Neuronal stem cell (in vitro differentiated cells): ENCODE measurements at regions not wholly inside any gene's neighbourhood (a gene's known extent, or its start where the extent isn't known, plus 50 kb on each side); places are given as distances from the start of the nearest gene placed in this dataset.

Experiments
- DNase-seq: peaks from one replicate; pipeline ENCODE4 v3.0.0-alpha.2; 2013; ENCODE audit warnings: low spot score
- H2AFZ ChIP-seq: one replicate; pipeline ENCODE4 v1.6.1; 2013; ENCODE audit warnings: mild to moderate bottlenecking, low read length, inconsistent platforms
- H2AK5ac ChIP-seq: 2 replicates; pipeline ENCODE4 v1.6.1; 2013; ENCODE audit warnings: low read depth, mild to moderate bottlenecking, inconsistent platforms, low read length, moderate library complexity, mixed read lengths
- H2BK120ac ChIP-seq: 2 replicates; pipeline ENCODE4 v1.6.1; 2013; ENCODE audit warnings: low read depth, mild to moderate bottlenecking, inconsistent platforms, low read length, moderate library complexity, mixed read lengths
- H2BK12ac ChIP-seq: one replicate; pipeline ENCODE4 v1.6.1; 2013; ENCODE audit warnings: low read length, inconsistent platforms
- H2BK15ac ChIP-seq: 2 replicates; pipeline ENCODE4 v1.6.1; 2013; ENCODE audit warnings: mild to moderate bottlenecking, low read length, inconsistent platforms, mixed read lengths
- H2BK5ac ChIP-seq: one replicate; pipeline ENCODE4 v1.6.1; 2013; ENCODE audit warnings: inconsistent platforms, mild to moderate bottlenecking, low read length, moderate library complexity
- H3K14ac ChIP-seq: one replicate; pipeline ENCODE4 v1.6.1; 2013; ENCODE audit warnings: low read length, inconsistent platforms
- H3K18ac ChIP-seq: 2 replicates; pipeline ENCODE4 v1.6.1; 2013; ENCODE audit warnings: low read length, inconsistent platforms
- H3K23ac ChIP-seq: 2 replicates; pipeline ENCODE4 v1.6.1; 2013; ENCODE audit warnings: low read depth, mild to moderate bottlenecking, mixed read lengths, low read length, inconsistent platforms; ENCODE audit not compliant: poor library complexity
- H3K27ac ChIP-seq: replicated peaks from 3 replicates; pipeline ENCODE4 v1.5.1; 2013; ENCODE audit warnings: low read length, inconsistent platforms
- H3K27me3 ChIP-seq, 3 experiments: 2 replicates each; pipeline ENCODE4 v1.6.1; 2013; ENCODE audit warnings: low read length in 3 of 3, mild to moderate bottlenecking in 2 of 3, inconsistent platforms in 1 of 3, low read depth in 1 of 3, mixed read lengths in 1 of 3, moderate library complexity in 1 of 3; ENCODE audit not compliant: control insufficient read depth in 3 of 3, insufficient read depth in 3 of 3
- H3K36me3 ChIP-seq, 2 donors: replicated peaks in 1 of 2; 2 replicates each; pipeline ENCODE4 v1.6.1; 2013; ENCODE audit warnings: low read length in 2 of 2; ENCODE audit not compliant: control insufficient read depth in 2 of 2, insufficient read depth in 2 of 2
- H3K4ac ChIP-seq: 2 replicates; pipeline ENCODE4 v1.6.1; 2013; ENCODE audit warnings: inconsistent platforms, mild to moderate bottlenecking, low read length, moderate library complexity
- H3K4me1 ChIP-seq, 2 donors: 1 replicate in 1 of 2; 2 replicates in 1 of 2; pipeline ENCODE4 v1.6.1; 2013; ENCODE audit warnings: low read length in 2 of 2, low read depth in 1 of 2; ENCODE audit not compliant: control insufficient read depth in 2 of 2, insufficient read depth in 1 of 2
- H3K4me2 ChIP-seq: one replicate; pipeline ENCODE4 v1.6.1; 2013; ENCODE audit warnings: mild to moderate bottlenecking, low read length, inconsistent platforms; ENCODE audit not compliant: insufficient read depth, poor library complexity, severe bottlenecking
- H3K4me3 ChIP-seq, 2 donors: 2 replicates each; pipeline ENCODE4 v1.5.1; 2013; ENCODE audit warnings: low read length in 2 of 2, mild to moderate bottlenecking in 2 of 2, inconsistent platforms in 1 of 2, moderate library complexity in 1 of 2
- H3K79me1 ChIP-seq: one replicate; pipeline ENCODE4 v1.6.1; 2013; ENCODE audit warnings: low read depth, mild to moderate bottlenecking, inconsistent platforms, low read length, moderate library complexity
- H3K9ac ChIP-seq: one replicate; pipeline ENCODE4 v1.6.1; 2013; ENCODE audit warnings: mild to moderate bottlenecking, low read depth, low read length, inconsistent platforms; ENCODE audit not compliant: poor library complexity
- H3K9me3 ChIP-seq, 2 donors: replicated peaks in 1 of 2; 2 replicates each; pipeline versions ENCODE3 to v1.6.1; 2013; ENCODE audit warnings: low read length in 2 of 2, mild to moderate bottlenecking in 2 of 2, inconsistent platforms in 1 of 2, low read depth in 1 of 2, mixed read lengths in 1 of 2, moderate library complexity in 1 of 2; ENCODE audit not compliant: control insufficient read depth in 2 of 2, insufficient read depth in 1 of 2
- H4K8ac ChIP-seq: one replicate; pipeline ENCODE4 v1.6.1; 2013; ENCODE audit warnings: low read depth, mild to moderate bottlenecking, inconsistent platforms, low read length, moderate library complexity
- H4K91ac ChIP-seq: one replicate; pipeline ENCODE4 v1.6.1; 2013; ENCODE audit warnings: low read length, low read depth, mild to moderate bottlenecking, inconsistent platforms; ENCODE audit not compliant: poor library complexity
- WGBS, 2 donors: extraction: QIAGEN DNeasy Blood & Tissue Kit; methylation state at CpG; one replicate each; pipeline ENCODE4 v1.1.7; 2013; ENCODE audit warnings: missing lambda C conversion rate in 2 of 2, mixed read lengths in 1 of 2; ENCODE audit not compliant: insufficient read length in 2 of 2, insufficient replicate concordance in 1 of 2; ENCODE audit errors: extremely low coverage in 2 of 2; 5-methylcytosine and 5-hydroxymethylcytosine counted together

- Histone ChIP-seq H3K14ac (no peak overlapping the region), H3K36me3 (no peaks in the 10 kb centered on the region), H2BK120ac (no peak overlapping the region), H3K9ac (no peak overlapping the region), H2BK15ac (no peak overlapping the region), H3K4me3 (no peak overlapping the region), H3K18ac (no peak overlapping the region), H3K27me3 (no peaks in the 10 kb centered on the region), H3K79me1 (no peaks in the 10 kb centered on the region), H4K8ac (no peak overlapping the region), H2AK5ac (no peak overlapping the region), H4K91ac (no peak overlapping the region), H2AFZ (no peak overlapping the region), H3K4me1 (peaks cover 1 to 5% of the 10 kb centered on the region in 2 donors), H2BK12ac (no peak overlapping the region), H3K23ac (no peak overlapping the region), H3K27ac (no peak overlapping the region), H2BK5ac (no peak overlapping the region), H3K4me2 (no peak overlapping the region), H3K4ac (no peak overlapping the region), H3K9me3 (peaks cover 0 to 11% of the 10 kb centered on the region in 2 donors)
- DNase-seq, result no peak
- no CpG with 5 or more reads among the region's 6 CpGs for WGBS, 2 donors
These were observed 257.8 kb downstream of the TBC1D4 start for GRCh38 chr13:75224053-75224742.

- H3K14ac ChIP-seq, result no peak overlapping the region
- peaks cover 0 to 9% of the 10 kb centered on the region in 2 donors for H3K4me1 ChIP-seq
- H2BK120ac ChIP-seq, result no peak overlapping the region
- DNase-seq, result no peak
- H4K8ac ChIP-seq, result no peak overlapping the region
- H3K27ac ChIP-seq, result no peak overlapping the region
- H3K27me3 ChIP-seq, result no peaks in the 10 kb centered on the region
- no peak overlapping the region for H3K23ac ChIP-seq
- peaks cover 0 to 11% of the 10 kb centered on the region in 2 donors for H3K9me3 ChIP-seq
- no peaks in the 10 kb centered on the region for H3K79me1 ChIP-seq
- no peak overlapping the region for H3K18ac ChIP-seq
- no peak overlapping the region for H2AK5ac ChIP-seq
- no peak overlapping the region for H3K4ac ChIP-seq
- H2BK12ac ChIP-seq, result no peak overlapping the region
- no peak overlapping the region for H2AFZ ChIP-seq
- H3K9ac ChIP-seq, result no peak overlapping the region
- no CpG with 5 or more reads among the region's 1 CpG for WGBS, 2 donors
- no peaks in the 10 kb centered on the region for H3K36me3 ChIP-seq
- H2BK15ac ChIP-seq, result no peak overlapping the region
- no peak overlapping the region for H4K91ac ChIP-seq
- no peak overlapping the region for H2BK5ac ChIP-seq
- H3K4me2 ChIP-seq, result no peak overlapping the region
- H3K4me3 ChIP-seq, result no peak overlapping the region
These were observed 259.9 kb downstream of the TBC1D4 start for GRCh38 chr13:75222031-75222430.

GRCh38 chr13:75220861-75221260 is 261.1 kb downstream of the TBC1D4 start:
- Histone ChIP-seq H3K9ac (no peak overlapping the region), H3K4me3 (no peak overlapping the region), H3K14ac (no peak overlapping the region), H3K4me2 (no peak overlapping the region), H2AK5ac (no peak overlapping the region), H2BK5ac (no peak overlapping the region), H3K27me3 (no peaks in the 10 kb centered on the region), H2BK120ac (no peak overlapping the region), H3K4me1 (peaks cover 3 to 13% of the 10 kb centered on the region in 2 donors), H3K27ac (no peak overlapping the region), H2BK15ac (no peak overlapping the region), H4K8ac (no peak overlapping the region), H2AFZ (no peak overlapping the region), H3K79me1 (no peaks in the 10 kb centered on the region), H4K91ac (no peak overlapping the region), H3K23ac (no peak overlapping the region), H2BK12ac (no peak overlapping the region), H3K9me3 (peaks cover 0 to 11% of the 10 kb centered on the region in 2 donors), H3K36me3 (no peaks in the 10 kb centered on the region), H3K18ac (no peak overlapping the region), H3K4ac (no peak overlapping the region)
- no CpG with 5 or more reads among the region's 5 CpGs for WGBS, 2 donors
- no peak for DNase-seq

GRCh38 chr13:75220238-75220542 is 261.8 kb downstream of the TBC1D4 start:
- Histone ChIP-seq H2BK5ac (no peak overlapping the region), H3K9me3 (peaks cover 0 to 11% of the 10 kb centered on the region in 2 donors), H3K4ac (no peak overlapping the region), H2BK15ac (no peak overlapping the region), H3K9ac (no peak overlapping the region), H3K79me1 (no peaks in the 10 kb centered on the region), H4K91ac (no peak overlapping the region), H3K27ac (no peak overlapping the region), H3K4me3 (no peak overlapping the region), H2BK120ac (no peak overlapping the region), H3K27me3 (no peaks in the 10 kb centered on the region), H3K23ac (no peak overlapping the region), H3K4me1 (peaks cover 3 to 15% of the 10 kb centered on the region in 2 donors), H4K8ac (no peak overlapping the region), H3K36me3 (no peaks in the 10 kb centered on the region), H2BK12ac (no peak overlapping the region), H3K18ac (no peak overlapping the region), H2AK5ac (no peak overlapping the region), H3K14ac (no peak overlapping the region), H3K4me2 (peak overlapping the region; percentile 32), H2AFZ (peak overlapping the region; percentile 88)
- WGBS, 2 donors, result no CpG with 5 or more reads among the region's 8 CpGs
- DNase-seq, result no peak
